ENCODE measurements at regions not wholly inside any gene's neighbourhood (a gene's known extent, or its start where the extent isn't known, plus 50 kb on each side); places are given as distances from the start of the nearest gene placed in this dataset.

DNA sequence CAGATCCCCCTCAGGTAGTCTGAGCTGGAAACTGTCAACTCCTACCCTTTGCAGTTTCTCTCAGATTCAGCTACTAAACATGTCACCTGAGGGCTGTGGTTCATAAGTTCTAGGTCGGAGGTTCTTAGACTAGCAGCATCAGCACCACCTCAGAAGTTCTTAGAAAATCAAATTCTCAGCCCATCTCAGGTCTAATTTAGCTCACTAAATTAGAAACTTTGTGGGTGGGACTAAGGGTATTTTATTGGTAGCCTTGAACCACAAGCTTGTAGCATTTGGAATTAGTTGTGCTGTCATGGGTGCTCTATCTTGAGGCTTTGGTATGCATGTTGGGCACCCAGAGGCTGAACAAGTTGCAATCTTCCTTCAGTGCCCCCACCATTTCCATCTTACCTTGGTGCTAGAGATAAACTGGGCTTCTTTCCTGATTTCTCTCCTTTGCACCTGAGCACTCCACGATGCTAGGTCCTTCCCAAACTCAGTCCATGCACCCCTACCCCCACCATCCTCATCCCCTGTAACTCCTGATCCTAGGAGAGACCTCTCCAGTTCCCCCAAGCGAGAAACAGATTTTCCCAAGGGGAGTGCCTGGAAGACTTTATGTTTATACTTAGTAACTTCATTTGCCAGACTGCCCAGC lies 54.2 kb downstream of the S1PR1 start:
- DNase-seq, result no peak

DNA sequence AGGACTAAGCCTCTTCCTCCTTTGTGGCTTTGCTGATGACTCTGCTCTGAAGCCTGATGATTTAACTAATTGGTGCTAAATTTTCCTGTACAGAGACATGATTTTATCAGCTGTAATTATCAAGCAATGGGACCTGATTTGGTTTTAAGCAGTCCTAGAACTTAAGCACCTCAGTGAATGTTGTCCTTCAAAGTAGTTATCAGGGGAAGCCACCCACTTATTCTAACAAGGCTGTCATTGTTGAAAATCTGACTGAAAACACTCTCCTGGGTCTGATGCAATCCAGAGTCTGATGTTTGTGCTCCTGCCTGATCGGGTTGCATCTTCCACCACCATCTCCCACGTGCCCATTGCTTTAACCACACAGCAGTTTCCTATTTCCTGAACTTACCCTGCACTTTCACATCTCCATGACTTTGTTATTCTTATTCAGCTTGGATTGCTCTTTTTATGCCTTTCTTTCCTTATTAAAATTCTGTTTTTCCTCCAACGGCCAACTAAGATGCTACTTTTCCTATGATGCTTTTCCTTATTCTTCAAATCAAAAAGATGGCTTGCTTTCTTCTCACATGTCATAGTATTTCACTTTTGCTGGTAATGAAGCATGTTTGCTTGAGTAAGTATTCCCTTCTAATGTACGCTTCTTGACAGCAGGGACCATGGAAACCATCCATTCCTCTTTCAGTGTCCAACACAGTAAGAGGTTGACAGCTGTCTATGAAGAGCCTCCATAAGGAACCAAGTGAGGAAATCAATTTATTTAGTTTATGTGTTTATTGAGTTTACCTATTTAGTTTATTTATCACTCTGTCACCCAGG lies 55.0 kb downstream of the S1PR1 start:
- DNase-seq, result peak; percentile 59

GRCh38 chr1:101293461-101294051 lies 56.7 kb downstream of the S1PR1 start:
- DNase-seq, result peak; percentile 48

DNA sequence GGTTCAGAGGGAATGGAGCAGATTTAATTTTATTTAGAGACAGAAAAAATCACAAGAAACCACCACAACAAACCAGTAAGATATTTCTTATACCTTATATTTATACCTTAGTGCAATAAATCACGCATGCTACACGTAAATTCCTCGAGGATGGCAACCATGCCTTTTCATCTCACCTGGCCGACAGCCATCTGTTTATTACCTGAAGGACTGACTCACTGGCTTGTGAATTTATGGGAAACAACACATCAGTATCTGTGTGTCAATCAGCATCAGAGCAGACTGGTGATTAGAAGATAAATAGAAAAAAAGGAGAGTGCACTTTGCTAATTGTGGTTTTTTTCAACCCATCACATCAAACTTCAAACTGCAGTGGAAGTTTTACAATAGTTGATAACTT lies 58.4 kb downstream of the S1PR1 start:
- no peak for DNase-seq

DNA sequence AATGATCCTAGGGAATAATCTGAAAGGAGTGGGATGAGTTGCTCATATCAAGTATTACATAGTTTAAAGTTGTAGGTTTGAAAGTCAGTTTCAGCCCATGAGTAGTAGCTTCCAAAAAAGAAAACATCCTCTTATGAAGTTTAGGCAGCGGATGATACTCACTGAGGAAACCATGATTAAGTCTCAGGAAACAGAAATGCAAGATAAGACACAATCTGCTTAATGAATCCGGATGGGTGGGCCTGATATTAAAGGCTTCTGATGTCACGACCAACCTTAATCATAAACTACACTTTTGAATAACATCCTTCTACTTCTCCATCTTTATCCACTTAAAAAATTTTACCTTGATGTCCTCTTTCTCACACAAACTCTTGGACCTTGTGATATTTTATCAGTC lies 61.8 kb downstream of the S1PR1 start:
- no peak for DNase-seq

DNA sequence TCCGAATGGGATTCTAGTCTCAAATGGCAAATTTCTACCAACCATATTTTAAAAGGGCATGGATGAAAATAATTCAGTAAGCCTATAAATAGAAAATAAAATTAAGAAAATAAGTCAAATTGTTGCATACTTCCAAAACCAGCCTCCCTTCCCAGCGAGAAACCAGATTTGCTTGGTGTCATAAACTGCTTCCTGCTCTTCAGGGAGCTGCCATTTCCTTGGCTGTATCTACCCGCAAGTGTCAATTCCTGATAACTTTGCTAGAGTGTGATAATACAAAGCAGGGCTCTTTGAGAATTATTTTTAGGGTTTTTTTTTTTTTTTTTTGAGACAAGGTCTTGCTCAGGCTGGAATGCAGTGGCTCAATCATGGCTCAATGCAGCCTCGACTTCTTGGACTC lies 62.3 kb downstream of the S1PR1 start:
- DNase-seq, result no peak

DNA sequence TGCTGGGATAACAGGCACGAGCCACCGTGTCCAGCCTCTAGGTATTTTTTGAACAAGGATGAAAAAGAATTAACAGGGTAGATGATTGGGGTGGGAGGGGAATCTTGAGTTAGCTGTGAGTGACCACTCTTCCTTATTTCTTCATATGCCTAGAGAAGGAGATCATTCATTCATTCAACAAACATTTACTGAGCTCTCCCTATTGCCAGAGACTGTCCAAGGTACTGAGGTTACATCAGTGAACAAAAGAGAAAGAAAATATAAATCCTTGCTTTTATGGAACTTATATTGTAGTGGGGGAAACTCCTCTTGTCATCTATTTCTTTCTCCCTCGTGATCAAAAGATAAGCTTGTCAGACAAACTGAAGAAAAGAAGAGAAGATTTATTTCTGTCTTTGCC lies 62.9 kb downstream of the S1PR1 start:
- no peak for DNase-seq

DNA sequence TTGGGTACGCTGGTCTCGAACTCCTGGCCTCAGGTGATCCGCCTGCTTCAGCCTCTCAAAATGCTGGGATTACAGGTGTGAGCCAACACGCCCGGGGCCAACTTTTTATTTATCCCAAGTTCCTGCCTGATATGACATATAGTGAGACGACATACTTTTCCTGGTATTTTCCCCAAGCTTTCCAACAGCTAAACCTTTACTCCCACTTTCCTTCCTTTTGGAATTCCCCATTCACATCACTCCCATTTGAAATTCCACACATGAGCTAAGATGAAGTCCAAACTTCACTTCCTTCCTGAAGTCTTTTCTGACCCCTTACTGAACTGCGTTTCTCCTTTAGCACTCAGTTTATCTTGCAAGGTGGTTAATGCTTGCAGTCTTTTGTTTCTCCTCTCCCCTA lies 64.1 kb downstream of the S1PR1 start:
- no peak for DNase-seq

GRCh38 chr1:101301446-101302057 lies 64.7 kb downstream of the S1PR1 start:
- DNase-seq, result no peak

DNA sequence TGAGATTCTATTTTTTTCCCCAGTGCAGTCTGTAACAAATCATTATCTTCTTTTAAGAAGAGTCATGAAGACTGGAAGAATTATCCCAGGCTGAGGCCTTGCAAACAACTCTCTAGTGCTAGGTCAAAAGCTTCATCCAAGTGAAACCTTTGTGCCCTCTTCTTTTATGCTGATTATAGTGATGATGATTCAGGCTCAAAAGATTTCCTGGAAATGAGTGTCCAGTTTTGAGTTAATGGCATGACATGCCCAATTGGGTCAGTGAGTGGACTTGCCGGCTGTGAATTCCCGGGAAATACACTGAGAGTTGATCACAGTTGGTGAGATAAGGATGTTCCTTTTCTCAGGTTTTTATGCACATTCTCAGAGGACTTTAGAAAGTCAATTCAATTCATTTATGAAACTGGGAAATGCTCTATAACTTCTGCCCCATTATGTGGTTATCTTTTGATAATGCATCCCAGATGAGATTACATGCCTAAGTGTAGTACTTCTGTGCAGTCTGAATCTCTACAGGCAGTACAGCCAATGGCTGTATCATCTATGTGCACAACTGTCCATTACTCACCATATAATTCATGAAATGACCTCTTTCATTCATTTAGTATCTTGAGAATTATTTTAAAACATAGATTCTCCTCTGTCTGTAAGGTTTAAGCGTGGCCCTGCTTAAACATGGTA lies 66.2 kb downstream of the S1PR1 start:
- no peak for DNase-seq

DNA sequence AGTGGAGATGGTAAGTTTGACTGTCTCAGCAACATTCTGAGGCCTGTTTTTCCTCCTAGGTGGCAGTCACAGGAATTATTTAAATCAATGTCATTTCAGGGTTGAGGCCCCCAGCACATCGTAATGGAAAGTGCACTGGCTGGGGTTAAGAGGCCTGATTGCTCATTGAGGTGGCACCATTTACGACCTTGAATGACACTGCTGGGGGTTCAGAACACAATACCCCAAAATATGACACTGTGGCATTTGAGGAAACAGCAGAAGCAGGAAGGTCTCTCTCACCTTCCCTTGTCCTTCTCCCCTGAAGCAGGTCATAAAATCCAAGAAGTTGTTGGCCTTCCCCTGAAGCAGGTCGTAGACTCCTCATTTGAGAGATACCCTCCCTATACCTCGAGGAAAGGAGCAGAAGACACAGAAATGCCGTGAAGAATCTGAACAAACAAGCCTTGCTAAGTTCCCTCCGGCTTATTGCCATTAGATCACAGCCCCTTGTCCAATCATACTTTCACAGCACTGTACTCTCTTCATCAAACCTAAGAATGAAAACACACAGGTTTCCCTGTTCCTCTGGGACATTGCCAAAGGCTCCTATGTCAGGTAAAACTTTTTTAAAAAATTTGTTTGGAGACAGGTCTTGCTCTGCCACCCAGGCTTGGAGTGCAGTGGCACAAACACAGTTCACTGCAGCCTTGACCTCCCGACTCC lies 71.3 kb downstream of the S1PR1 start:
- DNase-seq, result no peak

DNA sequence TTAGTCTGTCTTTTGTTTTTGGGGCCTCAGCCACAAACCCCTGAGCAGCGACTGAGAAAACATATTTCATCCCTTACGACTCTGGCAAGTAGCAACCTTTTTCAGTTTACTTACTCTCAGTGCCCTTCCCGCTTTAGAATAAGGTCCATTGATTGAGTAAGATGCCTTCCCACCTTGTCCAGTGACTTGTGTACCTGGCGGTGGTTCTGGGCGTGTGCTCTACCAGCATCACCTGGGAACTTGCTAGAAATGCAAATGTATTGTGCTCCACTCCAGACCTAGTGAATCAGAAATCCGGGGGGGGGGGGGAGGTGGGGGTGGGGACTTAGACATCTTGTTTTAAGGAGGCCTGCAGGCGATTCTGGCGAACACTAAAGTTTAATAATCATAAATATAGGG lies 72.1 kb downstream of the S1PR1 start:
- DNase-seq, result no peak

DNA sequence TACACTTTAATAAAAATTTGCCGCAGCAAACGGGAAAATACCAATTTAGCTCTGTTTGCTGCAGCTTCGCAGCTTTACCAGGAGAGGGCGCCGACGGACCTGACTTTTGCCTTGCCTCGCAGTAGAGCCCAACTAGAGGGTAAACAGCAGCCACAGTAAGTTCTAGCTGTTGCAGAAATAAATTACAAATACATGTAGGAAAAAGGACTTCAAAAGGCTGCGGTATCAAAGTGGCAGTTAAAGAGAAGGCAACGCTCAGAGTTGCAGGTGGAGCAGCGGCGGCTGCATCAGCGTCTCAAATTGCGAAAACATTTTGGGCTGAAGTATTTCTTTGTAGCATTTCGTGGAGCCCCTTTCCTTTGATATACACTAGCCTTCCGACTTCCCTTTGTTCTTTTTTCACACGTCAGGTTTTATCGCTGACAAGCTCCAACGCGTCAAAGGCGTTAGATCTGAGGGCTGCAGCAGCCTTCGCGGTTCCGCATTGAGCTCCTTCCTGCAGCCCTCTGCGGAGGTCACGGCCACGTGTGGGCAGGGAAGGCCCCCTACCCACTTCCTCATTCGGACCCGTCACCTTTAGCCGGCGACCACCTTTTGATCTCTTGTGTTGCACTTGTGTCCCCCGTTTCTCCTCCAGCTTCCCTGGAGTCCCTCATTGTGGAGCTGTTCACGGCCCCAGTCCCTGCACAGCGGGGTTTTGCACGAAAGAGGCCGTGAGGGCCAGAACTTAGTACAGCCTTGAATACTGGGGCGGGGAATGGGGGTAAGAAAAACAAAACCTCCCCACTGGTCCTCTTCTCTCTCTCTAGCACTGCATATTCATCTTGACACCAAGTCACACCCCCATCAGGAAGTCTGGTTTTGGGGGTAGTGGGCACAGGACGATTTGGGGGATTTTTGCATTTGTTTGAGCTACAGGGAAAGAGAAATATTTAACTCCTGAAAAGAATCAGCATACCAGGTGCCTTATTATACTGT lies 72.8 kb downstream of the S1PR1 start:
- peak; percentile 71 for DNase-seq

GRCh38 chr1:101310506-101310905 lies 73.7 kb downstream of the S1PR1 start:
- no peak for DNase-seq

- DNase-seq, result no peak
Measured at GRCh38 chr1:101311146-101311920, 74.5 kb downstream of the S1PR1 start.

GRCh38 chr1:101312147-101312546 lies 75.3 kb downstream of the S1PR1 start:
- DNase-seq, result no peak

GRCh38 chr1:101313356-101313755 lies 76.5 kb downstream of the S1PR1 start:
- DNase-seq, result no peak

DNA sequence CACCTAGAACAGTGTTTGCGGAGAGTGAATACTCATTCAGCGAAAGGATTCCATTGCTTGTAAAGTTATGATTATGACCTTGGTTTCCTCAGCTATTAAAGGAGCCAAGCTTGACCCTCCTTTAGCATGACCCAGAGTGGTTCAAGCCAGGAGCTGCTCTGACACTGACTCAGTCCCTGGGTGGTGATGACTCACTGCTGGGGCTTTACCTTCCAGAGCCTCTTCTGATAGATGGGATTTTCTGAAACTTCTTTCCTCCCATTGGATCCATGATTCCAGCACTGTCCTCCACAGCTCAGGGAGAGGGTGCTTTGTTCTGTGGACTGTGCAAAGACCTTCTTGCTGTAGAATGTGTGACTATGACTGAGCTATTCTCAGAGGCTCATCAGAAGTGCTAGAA lies 77.4 kb downstream of the S1PR1 start:
- no peak for DNase-seq

DNA sequence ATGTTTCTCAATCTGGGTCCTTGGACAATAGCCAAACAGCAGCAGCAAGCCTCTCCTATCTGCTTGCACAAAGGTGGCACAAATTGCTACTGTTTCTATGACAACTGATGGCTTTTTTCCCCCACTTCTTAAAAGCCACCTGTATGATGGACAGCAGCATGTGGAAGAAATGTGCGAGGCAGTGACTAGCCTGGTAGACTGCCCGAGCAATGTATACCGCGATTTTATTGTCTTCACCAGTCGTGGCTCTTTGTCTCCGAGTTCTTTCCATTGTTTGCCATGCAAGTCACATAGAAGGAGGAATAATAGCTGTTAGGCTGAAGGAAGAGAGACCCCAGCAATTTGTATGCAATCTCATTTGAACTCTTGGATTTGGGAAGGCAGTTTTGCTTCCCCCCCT lies 79.4 kb downstream of the S1PR1 start:
- no peak for DNase-seq

GRCh38 chr1:101316799-101317198 lies 80.0 kb downstream of the S1PR1 start:
- DNase-seq, result no peak
